ENCODE measurements at regions not wholly inside any gene's neighbourhood (a gene's known extent, or its start where the extent isn't known, plus 50 kb on each side); places are given as distances from the start of the nearest gene placed in this dataset.

- TF ChIP-seq ETS1 (IDR thresholded peaks at IDR 0.05): no peak
- no peak for TF ChIP-seq STAT1 (IDR thresholded peaks at IDR 0.05; ENCODE audit: unreplicated experiment)
- no peak for TF ChIP-seq NANOG (IDR thresholded peaks at IDR 0.05; ENCODE audit: borderline replicate concordance)
- no peak for TF ChIP-seq EZH2phosphoT487 (IDR thresholded peaks at IDR 0.05; ENCODE audit: unreplicated experiment)
- no peak for TF ChIP-seq ZNF331 (CRISPR knock-in tag; IDR thresholded peaks at IDR 0.05; ENCODE audit: low read depth)
- TF ChIP-seq EZH2 (IDR thresholded peaks at IDR 0.05; ENCODE audit: low read depth, unreplicated experiment): no peak
- TF ChIP-seq CTCF (conservative IDR thresholded peaks at IDR 0.05; ENCODE audit: low read depth in 2 of 2): no peak
- TF ChIP-seq, protein P1, sequence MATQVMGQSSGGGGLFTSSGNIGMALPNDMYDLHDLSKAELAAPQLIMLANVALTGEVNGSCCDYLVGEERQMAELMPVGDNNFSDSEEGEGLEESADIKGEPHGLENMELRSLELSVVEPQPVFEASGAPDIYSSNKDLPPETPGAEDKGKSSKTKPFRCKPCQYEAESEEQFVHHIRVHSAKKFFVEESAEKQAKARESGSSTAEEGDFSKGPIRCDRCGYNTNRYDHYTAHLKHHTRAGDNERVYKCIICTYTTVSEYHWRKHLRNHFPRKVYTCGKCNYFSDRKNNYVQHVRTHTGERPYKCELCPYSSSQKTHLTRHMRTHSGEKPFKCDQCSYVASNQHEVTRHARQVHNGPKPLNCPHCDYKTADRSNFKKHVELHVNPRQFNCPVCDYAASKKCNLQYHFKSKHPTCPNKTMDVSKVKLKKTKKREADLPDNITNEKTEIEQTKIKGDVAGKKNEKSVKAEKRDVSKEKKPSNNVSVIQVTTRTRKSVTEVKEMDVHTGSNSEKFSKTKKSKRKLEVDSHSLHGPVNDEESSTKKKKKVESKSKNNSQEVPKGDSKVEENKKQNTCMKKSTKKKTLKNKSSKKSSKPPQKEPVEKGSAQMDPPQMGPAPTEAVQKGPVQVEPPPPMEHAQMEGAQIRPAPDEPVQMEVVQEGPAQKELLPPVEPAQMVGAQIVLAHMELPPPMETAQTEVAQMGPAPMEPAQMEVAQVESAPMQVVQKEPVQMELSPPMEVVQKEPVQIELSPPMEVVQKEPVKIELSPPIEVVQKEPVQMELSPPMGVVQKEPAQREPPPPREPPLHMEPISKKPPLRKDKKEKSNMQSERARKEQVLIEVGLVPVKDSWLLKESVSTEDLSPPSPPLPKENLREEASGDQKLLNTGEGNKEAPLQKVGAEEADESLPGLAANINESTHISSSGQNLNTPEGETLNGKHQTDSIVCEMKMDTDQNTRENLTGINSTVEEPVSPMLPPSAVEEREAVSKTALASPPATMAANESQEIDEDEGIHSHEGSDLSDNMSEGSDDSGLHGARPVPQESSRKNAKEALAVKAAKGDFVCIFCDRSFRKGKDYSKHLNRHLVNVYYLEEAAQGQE (IDR thresholded peaks at IDR 0.05; ENCODE audit: unreplicated experiment): no peak
- no peak for TF ChIP-seq CREB1 (CRISPR knock-in tag; IDR thresholded peaks at IDR 0.05; ENCODE audit: low read depth)
Observed at GRCh38 chr6:105469946-105470345, 67.1 kb upstream of the PREP start (continued).

GRCh38 chr6:105468850-105469249 lies 66.0 kb upstream of the PREP start:
- no peak for DNase-seq (ENCODE audit: low spot score)
- H4K20me1 ChIP-seq (replicated peaks; ENCODE audit: insufficient read depth): no peaks in the 10 kb centered on the region
- H3K27ac ChIP-seq (ENCODE audit: low read depth): no peak overlapping the region
- H3K27me3 Mint-ChIP-seq (ENCODE audit: insufficient read depth, low read depth, poor library complexity): peaks cover 2% of the 10 kb centered on the region
- H3K36me3 ChIP-seq (ENCODE audit: insufficient read depth): no peaks in the 10 kb centered on the region
- no peak overlapping the region for H2AFZ ChIP-seq
- no peak overlapping the region for H3K4me3 ChIP-seq
- H3K4me1 ChIP-seq (ENCODE audit: insufficient read depth): no peaks in the 10 kb centered on the region
- no peak for ATAC-seq
- H3K4me3 Mint-ChIP-seq: no peak overlapping the region
- H3K27me3 ChIP-seq (ENCODE audit: insufficient read depth): no peaks in the 10 kb centered on the region
- H3K4me1 Mint-ChIP-seq: no peaks in the 10 kb centered on the region
- no peaks in the 10 kb centered on the region for H3F3A ChIP-seq (replicated peaks; ENCODE audit: low read depth)
- no peaks in the 10 kb centered on the region for H3K79me2 ChIP-seq (replicated peaks; ENCODE audit: insufficient read depth)
- H3K27ac Mint-ChIP-seq: no peak overlapping the region
- peaks cover 7% of the 10 kb centered on the region for H3K9me3 Mint-ChIP-seq
- no peak overlapping the region for H3K4me2 ChIP-seq
- no peaks in the 10 kb centered on the region for H3K36me3 Mint-ChIP-seq (ENCODE audit: low read depth)
- no peaks in the 10 kb centered on the region for H3K9me2 ChIP-seq (ENCODE audit: insufficient read depth)
- no peak for TF ChIP-seq ZNF114 (CRISPR knock-in tag; IDR thresholded peaks at IDR 0.05)
- no peak for TF ChIP-seq NANOG (IDR thresholded peaks at IDR 0.05; ENCODE audit: borderline replicate concordance)
- TF ChIP-seq, protein P1 (IDR thresholded peaks at IDR 0.05; ENCODE audit: unreplicated experiment): no peak
- TF ChIP-seq EZH2 (IDR thresholded peaks at IDR 0.05; ENCODE audit: low read depth, unreplicated experiment): no peak
- TF ChIP-seq POLR2AphosphoS5 (IDR thresholded peaks at IDR 0.05; ENCODE audit: low read depth): no peak
- TF ChIP-seq CTCF (conservative IDR thresholded peaks at IDR 0.05; ENCODE audit: low read depth in 2 of 2): no peak
- TF ChIP-seq STAT1 (IDR thresholded peaks at IDR 0.05; ENCODE audit: unreplicated experiment): no peak
- TF ChIP-seq ETS1 (IDR thresholded peaks at IDR 0.05): no peak
- TF ChIP-seq EZH2phosphoT487 (IDR thresholded peaks at IDR 0.05; ENCODE audit: unreplicated experiment): no peak
